SK-N-SH (cell line): ENCODE measurements at regions not wholly inside any gene's neighbourhood (a gene's known extent, or its start where the extent isn't known, plus 50 kb on each side); places are given as distances from the start of the nearest gene placed in this dataset.
A peak's percentile ranks its signal among the peaks of the same experiment; 100 is the strongest.

Experiments used
- CTCF ChIA-PET: fragments of 300-600, 350-600 bp; formaldehyde crosslinking; extraction: SDS; loops from one replicate; lab custom pipeline; 2021; lab: Yijun Ruan, JAX
- POLR2A ChIA-PET: fragments of 350-600 bp; sonication (Branson Sonifier 250); formaldehyde crosslinking; extraction: SDS; loops from one replicate; lab custom pipeline; 2020; ENCODE audit warnings: antibody characterized with exemption, inconsistent platforms; lab: Yijun Ruan, JAX
- DNase-seq: peaks from one replicate; pipeline ENCODE4 v3.0.0; 2012
- H2AFZ ChIP-seq: fragments of 200-600 bp; sonication (generic); 2 replicates; pipeline ENCODE4 v1.8.1; 2016; ENCODE audit warnings: antibody characterized with exemption, mild to moderate bottlenecking, low read depth
- H3F3A ChIP-seq: fragments of 200-600 bp; sonication (generic); replicated peaks from 2 replicates; pipeline ENCODE3; 2016; ENCODE audit warnings: antibody characterized with exemption, mild to moderate bottlenecking; ENCODE audit not compliant: insufficient read depth
- H3K27ac ChIP-seq, 2 experiments: fragments of 200-500 bp in 1 of 2; fragments of 200-600 bp in 1 of 2; sonication (Bioruptor generic) in 1 of 2; sonication (generic), shearing (Covaris generic) in 1 of 2; 2 replicates each; pipeline versions ENCODE4 v1.5.1 to v1.6.1; 2014 to 2016; ENCODE audit warnings: low read depth in 2 of 2, inconsistent platforms in 1 of 2, low read length in 1 of 2, mild to moderate bottlenecking in 1 of 2, mixed read lengths in 1 of 2
- H3K27me3 ChIP-seq: fragments of 200-600 bp; sonication (generic), shearing (Covaris generic); 2 replicates; pipeline ENCODE4 v1.6.1; 2016; ENCODE audit warnings: mixed run types; ENCODE audit not compliant: insufficient read depth
- H3K36me3 ChIP-seq, 2 experiments: fragments of 200-500 bp in 1 of 2; fragments of 200-600 bp in 1 of 2; sonication (Bioruptor generic) in 1 of 2; sonication (generic) in 1 of 2; replicated peaks in 1 of 2; 2 replicates each; pipeline versions ENCODE3 to v1.5.1; 2014 to 2016; ENCODE audit warnings: low read length in 1 of 2, mild to moderate bottlenecking in 1 of 2; ENCODE audit not compliant: insufficient read depth in 2 of 2, control insufficient read depth in 1 of 2
- H3K4me1 ChIP-seq, 2 experiments: fragments of 200-500 bp in 1 of 2; fragments of 200-600 bp in 1 of 2; sonication (Bioruptor generic) in 1 of 2; sonication (generic), shearing (Covaris generic) in 1 of 2; 2 replicates each; pipeline versions ENCODE4 v1.5.1 to v1.6.1; 2014 to 2016; ENCODE audit warnings: low read depth in 1 of 2, low read length in 1 of 2, mixed run types in 1 of 2; ENCODE audit not compliant: insufficient read depth in 2 of 2, control insufficient read depth in 1 of 2
- H3K4me2 ChIP-seq: fragments of 200-600 bp; sonication (generic), shearing (Covaris generic); 2 replicates; pipeline ENCODE4 v1.6.1; 2017; ENCODE audit warnings: mixed run types
- H3K4me3 ChIP-seq, 2 experiments: fragments of 200-500 bp in 1 of 2; fragments of 200-600 bp in 1 of 2; sonication (Bioruptor generic) in 1 of 2; sonication (generic), shearing (Covaris generic) in 1 of 2; 2 replicates each; pipeline versions ENCODE4 v1.5.1 to v1.8.1; 2014 to 2016; ENCODE audit warnings: low read depth in 2 of 2, inconsistent platforms in 1 of 2, low read length in 1 of 2, mild to moderate bottlenecking in 1 of 2, mixed read lengths in 1 of 2, moderate library complexity in 1 of 2
- H3K79me2 ChIP-seq: fragments of 200-600 bp; sonication (generic); 2 replicates; pipeline ENCODE4 v1.8.1; 2017; ENCODE audit warnings: mild to moderate bottlenecking; ENCODE audit not compliant: insufficient read depth
- H3K9ac ChIP-seq: fragments of 200-600 bp; sonication (generic); 2 replicates; pipeline ENCODE4 v1.6.1; 2017; ENCODE audit warnings: mixed run types
- H3K9me2 ChIP-seq: fragments of 200-600 bp; sonication (generic); 2 replicates; pipeline ENCODE4 v1.6.1; 2017; ENCODE audit warnings: mixed run types
- H3K9me3 ChIP-seq: fragments of 200-600 bp; sonication (generic); 2 replicates; pipeline ENCODE4 v1.6.1; 2017; ENCODE audit warnings: mixed run types, mild to moderate bottlenecking, moderate library complexity
- H4K20me1 ChIP-seq: fragments of 200-600 bp; sonication (generic); 2 replicates; pipeline ENCODE4 v1.6.1; 2017; ENCODE audit warnings: mild to moderate bottlenecking, mixed run types; ENCODE audit not compliant: insufficient read depth
- CHD2 ChIP-seq: fragments of 150-350 bp; IDR thresholded peaks from 2 replicates; pipeline ENCODE4 v1.6.1; 2018; ENCODE audit warnings: low read length; ENCODE audit not compliant: partially characterized antibody
- CTCF ChIP-seq: fragments of 200-600 bp; sonication (generic); IDR thresholded peaks from 2 replicates; pipeline ENCODE4 v1.6.1; 2017; ENCODE audit warnings: antibody characterized with exemption, mild to moderate bottlenecking, moderate library complexity
- ELF1 ChIP-seq: IDR thresholded peaks from 2 replicates; pipeline ENCODE4 v1.4.0; 2012
- EP300 ChIP-seq, 2 experiments: IDR thresholded peaks; 2 replicates each; pipeline versions ENCODE4 v1.4.0 to v1.6.1; 2012; ENCODE audit warnings: borderline replicate concordance in 1 of 2, low read depth in 1 of 2, low read length in 1 of 2
- EZH2phosphoT487 ChIP-seq: fragments of 200-600 bp; sonication (generic); IDR thresholded peaks from 2 replicates; pipeline ENCODE4 v1.6.1; 2017; ENCODE audit warnings: low read depth, mixed run types, mild to moderate bottlenecking, antibody characterized with exemption, moderate library complexity, borderline replicate concordance
- MEF2A ChIP-seq: IDR thresholded peaks from 2 replicates; pipeline ENCODE4 v1.4.0; 2012; ENCODE audit warnings: low read depth, borderline replicate concordance
- RAD21 ChIP-seq: IDR thresholded peaks from 2 replicates; pipeline ENCODE4 v1.6.1; 2012; ENCODE audit warnings: mild to moderate bottlenecking, low read length
- RCOR1 ChIP-seq: fragments of 150-350 bp; IDR thresholded peaks from 2 replicates; pipeline ENCODE4 v1.6.1; 2017; ENCODE audit warnings: antibody characterized with exemption, low read length
- REST ChIP-seq: IDR thresholded peaks from 2 replicates; pipeline ENCODE4 v1.6.1; 2012; ENCODE audit warnings: mild to moderate bottlenecking, low read depth, low read length, moderate library complexity
- RXRA ChIP-seq: IDR thresholded peaks from 2 replicates; pipeline ENCODE4 v1.4.0; 2012; ENCODE audit warnings: low read depth, mild to moderate bottlenecking, borderline replicate concordance
- SIN3A ChIP-seq: IDR thresholded peaks from 2 replicates; pipeline ENCODE4 v1.6.1; 2012; ENCODE audit warnings: low read depth, mild to moderate bottlenecking, low read length, moderate library complexity, borderline replicate concordance
- TAF1 ChIP-seq: IDR thresholded peaks from 2 replicates; pipeline ENCODE4 v1.6.1; 2012; ENCODE audit warnings: low read depth, mild to moderate bottlenecking, low read length, moderate library complexity, borderline replicate concordance
- TCF12 ChIP-seq: IDR thresholded peaks from 2 replicates; pipeline ENCODE4 v1.4.0; 2012
- WGBS: methylation state at CpG from one replicate; pipeline ENCODE4 v1.1.6; 2017; ENCODE audit warnings: low lambda C conversion rate; 5-methylcytosine and 5-hydroxymethylcytosine counted together
- TF ChIP-seq, protein P1 (sequence below): IDR thresholded peaks from 2 replicates; pipeline ENCODE4 v1.4.0; 2012; ENCODE audit warnings: low read depth, borderline replicate concordance
- TF ChIP-seq, protein P2 (sequence below): fragments of 150-350 bp; IDR thresholded peaks from 2 replicates; pipeline ENCODE4 v1.6.1; 2017; ENCODE audit warnings: antibody characterized with exemption, low read length, low read depth, borderline replicate concordance

DNA sequence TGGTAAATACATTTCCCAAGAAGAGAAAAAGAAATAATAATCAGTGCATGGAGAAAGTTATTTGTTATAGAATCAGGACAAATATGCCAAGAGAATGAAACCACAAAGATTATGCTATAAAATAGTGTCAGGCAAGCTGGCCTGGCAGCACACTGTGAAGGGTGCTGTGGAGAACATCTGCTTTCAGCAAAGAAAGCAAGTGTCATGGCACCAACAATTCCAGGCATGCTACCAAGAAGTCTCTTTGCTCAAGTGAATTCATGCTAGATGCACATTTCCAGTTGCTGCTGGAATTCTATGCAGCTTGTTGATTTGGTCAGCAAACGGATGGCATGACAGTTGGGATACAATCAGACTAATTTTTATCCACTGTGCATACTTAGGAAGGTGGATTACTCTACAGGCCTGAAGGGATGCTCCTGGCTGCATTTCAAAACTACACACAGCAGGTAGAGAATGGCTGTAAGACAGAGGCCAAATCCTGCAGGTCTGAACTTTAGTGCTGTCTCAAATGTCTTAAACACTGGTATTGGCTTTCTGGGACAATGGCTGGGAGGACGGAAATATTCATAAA lies 154.6 kb upstream of the FAT1 start:
- Histone ChIP-seq H3K4me3 (no peak overlapping the region), H3F3A (no peaks in the 10 kb centered on the region), H3K79me2 (no peaks in the 10 kb centered on the region), H4K20me1 (no peaks in the 10 kb centered on the region), H3K27me3 (no peaks in the 10 kb centered on the region), H3K4me1 (no peaks in the 10 kb centered on the region), H3K9ac (no peak overlapping the region), H3K4me2 (no peak overlapping the region), H3K9me3 (no peaks in the 10 kb centered on the region), H3K36me3 (no peaks in the 10 kb centered on the region), H3K27ac (no peak overlapping the region), H3K9me2 (no peaks in the 10 kb centered on the region), H2AFZ (no peak overlapping the region)
- TF ChIP-seq RXRA, result no peak
- TF ChIP-seq MEF2A, result no peak
- TF ChIP-seq, protein P1, sequence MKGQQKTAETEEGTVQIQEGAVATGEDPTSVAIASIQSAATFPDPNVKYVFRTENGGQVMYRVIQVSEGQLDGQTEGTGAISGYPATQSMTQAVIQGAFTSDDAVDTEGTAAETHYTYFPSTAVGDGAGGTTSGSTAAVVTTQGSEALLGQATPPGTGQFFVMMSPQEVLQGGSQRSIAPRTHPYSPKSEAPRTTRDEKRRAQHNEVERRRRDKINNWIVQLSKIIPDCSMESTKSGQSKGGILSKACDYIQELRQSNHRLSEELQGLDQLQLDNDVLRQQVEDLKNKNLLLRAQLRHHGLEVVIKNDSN, result no peak
- no peak for TF ChIP-seq RCOR1
- TF ChIP-seq EP300 (IDR thresholded peaks at IDR 0.05; ENCODE audit: borderline replicate concordance in 1 of 2, low read depth in 1 of 2, low read length in 1 of 2), result no peak
- no peak for TF ChIP-seq CHD2
- TF ChIP-seq TCF12, result no peak
- TF ChIP-seq TAF1, result no peak
- no peak for TF ChIP-seq EZH2phosphoT487
- no peak for TF ChIP-seq RAD21
- TF ChIP-seq, protein P2, sequence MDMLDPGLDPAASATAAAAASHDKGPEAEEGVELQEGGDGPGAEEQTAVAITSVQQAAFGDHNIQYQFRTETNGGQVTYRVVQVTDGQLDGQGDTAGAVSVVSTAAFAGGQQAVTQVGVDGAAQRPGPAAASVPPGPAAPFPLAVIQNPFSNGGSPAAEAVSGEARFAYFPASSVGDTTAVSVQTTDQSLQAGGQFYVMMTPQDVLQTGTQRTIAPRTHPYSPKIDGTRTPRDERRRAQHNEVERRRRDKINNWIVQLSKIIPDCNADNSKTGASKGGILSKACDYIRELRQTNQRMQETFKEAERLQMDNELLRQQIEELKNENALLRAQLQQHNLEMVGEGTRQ, result no peak
- 27% methylated on average over 2 of the region's 2 CpGs for WGBS
- ChIA-PET POLR2A (no interaction called here), CTCF (no interaction called here)
- DNase-seq, result no peak

GRCh38 chr4:186881521-186882220 lies 158.0 kb upstream of the FAT1 start:
- Histone ChIP-seq H3K27ac (0 out of 4 replicates have a peak overlapping the region, but pooled peaks of 1 of the 2 experiments have one; percentile 12), H3F3A (no peaks in the 10 kb centered on the region), H3K9ac (no peak overlapping the region), H3K36me3 (no peaks in the 10 kb centered on the region), H4K20me1 (no peaks in the 10 kb centered on the region), H3K27me3 (no peaks in the 10 kb centered on the region; the same call in 1 of the 2 replicates), H3K9me2 (no peaks in the 10 kb centered on the region), H3K79me2 (no peaks in the 10 kb centered on the region), H3K4me1 (no peaks in the 10 kb centered on the region; a peak in 1 of 4 replicates), H3K4me3 (no peak overlapping the region), H3K9me3 (no peaks in the 10 kb centered on the region), H2AFZ (no peak overlapping the region), H3K4me2 (no peak overlapping the region)
- no peak for DNase-seq
- POLR2A ChIA-PET, result no interaction called here
- TF ChIP-seq ELF1 (no peak), CTCF (no peak), SIN3A (no peak), REST (no peak), RCOR1 (no peak)
- whole genome bisulfite sequencing, result 22% methylated on average over 3 of the region's 3 CpGs
- CTCF ChIA-PET, result no interaction called here
